ENCODE measurements at regions not wholly inside any gene's neighbourhood (a gene's known extent, or its start where the extent isn't known, plus 50 kb on each side); places are given as distances from the start of the nearest gene placed in this dataset.
"Not testable (repeated sequence)": the region's sequence is repeated elsewhere in the genome, so short reads cannot be mapped to it uniquely, and the experiment has no call there.

DNA sequence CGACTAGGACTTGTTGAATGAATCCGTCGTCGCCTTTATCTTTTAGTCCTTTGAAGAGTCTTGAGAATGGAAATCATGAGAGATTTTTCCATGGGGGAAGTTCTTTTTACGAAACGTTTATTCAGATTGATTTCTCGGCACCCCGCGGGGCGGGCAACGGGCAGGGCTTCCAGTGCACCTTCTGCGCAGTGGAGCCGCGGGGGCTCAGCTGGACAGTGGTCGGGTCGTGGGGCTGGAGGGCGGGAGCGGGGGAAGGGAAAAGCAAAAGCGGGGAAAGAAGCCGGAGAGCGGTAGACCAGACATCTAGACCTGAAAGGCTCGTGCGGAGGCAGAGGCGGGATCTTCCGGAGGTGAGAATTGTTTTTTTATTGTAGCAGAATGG, 103.0 kb downstream of the NBPF11 start:
- peak; percentile 13 for DNase-seq

DNA sequence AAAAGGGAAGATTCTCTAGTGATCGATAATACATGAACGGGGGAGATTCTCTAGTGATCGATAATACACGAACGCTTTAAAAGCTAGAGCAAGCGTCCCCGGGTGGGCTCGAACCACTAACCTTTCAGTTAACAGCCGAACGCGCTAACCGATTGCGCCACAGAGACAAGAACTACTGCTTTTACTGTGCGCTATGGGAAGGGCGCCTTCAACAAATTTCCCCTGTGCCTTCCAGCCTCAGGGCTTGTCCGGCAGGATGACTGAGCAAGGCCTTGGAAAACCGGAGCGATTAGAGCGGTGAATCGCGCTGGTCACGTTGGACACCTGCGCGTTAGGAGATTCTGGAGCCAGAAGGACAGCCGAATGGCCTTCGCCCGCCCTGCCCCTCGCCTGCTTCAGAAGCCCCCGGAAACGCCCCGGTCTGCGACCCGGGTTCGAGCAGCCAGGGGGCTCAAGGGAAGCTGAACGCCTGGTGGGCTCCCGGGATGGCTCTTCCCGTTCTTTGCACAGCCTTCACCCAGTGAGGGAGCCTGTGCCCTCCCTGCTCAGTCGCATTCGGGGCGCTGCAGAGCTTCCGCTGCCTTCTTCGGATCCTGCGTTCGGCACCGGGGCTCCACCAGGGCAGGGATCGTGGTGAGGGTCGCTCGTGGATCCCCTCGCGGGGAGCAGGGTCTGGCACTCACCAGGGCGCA, 103.5 kb downstream of the NBPF11 start:
- DNase-seq = peak; percentile 17

DNA sequence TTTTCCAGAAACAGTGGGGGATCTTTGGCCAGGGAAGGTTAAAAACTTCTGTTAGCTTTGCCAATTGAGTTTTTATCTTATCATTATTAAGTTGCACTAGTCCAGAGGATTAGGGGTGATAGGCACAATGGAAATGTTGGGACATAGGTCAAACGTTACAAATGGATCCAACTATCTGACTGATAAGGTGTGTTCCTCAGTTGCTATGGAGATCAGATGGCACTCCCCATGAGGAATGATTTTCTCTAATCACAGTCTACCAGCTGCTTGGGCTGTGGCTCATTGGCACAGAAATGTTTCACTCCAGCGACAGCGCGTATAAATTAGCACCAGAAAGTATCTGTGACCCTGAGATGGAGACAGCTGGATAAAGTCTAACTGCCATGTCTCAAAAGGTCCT, 106.2 kb downstream of the NBPF11 start:
- DNase-seq = not testable (repeated sequence)

DNA sequence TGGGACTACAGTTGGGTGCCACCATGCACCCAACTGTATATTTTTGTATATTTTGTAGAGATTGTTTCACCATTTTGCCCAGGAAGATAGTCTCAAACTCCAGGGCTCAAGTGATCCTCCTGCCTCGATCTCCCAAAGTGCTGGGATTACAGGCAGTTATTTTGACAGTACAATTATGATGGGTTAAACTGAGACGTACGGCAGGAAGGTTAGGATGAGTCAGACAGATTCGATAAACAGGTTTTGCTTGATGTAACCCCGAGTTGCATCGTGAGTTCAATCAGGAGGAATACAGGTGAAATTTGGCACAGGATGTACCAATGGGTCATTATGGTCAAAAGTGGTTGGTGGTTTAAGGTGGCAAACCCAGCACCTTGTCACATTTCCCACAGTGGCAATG, 107.6 kb downstream of the NBPF11 start:
- DNase-seq = not testable (repeated sequence)

Measured in stimulated activated CD4-positive, alpha-beta T cell treated with anti-CD3 and anti-CD28 coated beads, Interleukin-4, amount 100 ng/mL, for 1 hour (primary cell).